OCI-LY1 (cell line): ENCODE measurements at regions not wholly inside any gene's neighbourhood (a gene's known extent, or its start where the extent isn't known, plus 50 kb on each side); places are given as distances from the start of the nearest gene placed in this dataset.

Experiments used
- H2AFZ ChIP-seq: fragments of 200-600 bp; sonication (generic), shearing (Covaris generic); 2 replicates; pipeline ENCODE4 v1.6.0; 2014; ENCODE audit warnings: antibody characterized with exemption, mild to moderate bottlenecking, low read length
- H3F3A ChIP-seq: fragments of 200-600 bp; sonication (generic), shearing (Covaris generic); 2 replicates; pipeline ENCODE4 v1.6.0; 2014; ENCODE audit warnings: mild to moderate bottlenecking, antibody characterized with exemption, low read length, moderate library complexity; ENCODE audit not compliant: insufficient read depth
- H3K27ac ChIP-seq: fragments of 200-600 bp; sonication (generic); 2 replicates; pipeline ENCODE4 v1.5.1; 2014; ENCODE audit warnings: low read length, mixed run types, mild to moderate bottlenecking, low read depth; ENCODE audit not compliant: poor library complexity, severe bottlenecking
- H3K27me3 ChIP-seq: fragments of 200-600 bp; sonication (generic); 2 replicates; pipeline ENCODE4 v1.6.0; 2014; ENCODE audit warnings: antibody characterized with exemption, mild to moderate bottlenecking, low read length, moderate library complexity; ENCODE audit not compliant: insufficient read depth
- H3K36me3 ChIP-seq: fragments of 200-600 bp; sonication (generic); 2 replicates; pipeline ENCODE4 v1.6.1; 2014; ENCODE audit warnings: mild to moderate bottlenecking, antibody characterized with exemption, low read length, moderate library complexity, mixed read lengths; ENCODE audit not compliant: insufficient read depth
- H3K4me1 ChIP-seq: fragments of 200-600 bp; sonication (generic); 2 replicates; pipeline ENCODE4 v1.5.1; 2014; ENCODE audit warnings: mild to moderate bottlenecking, low read length, moderate library complexity; ENCODE audit not compliant: insufficient read depth, severe bottlenecking
- H3K4me2 ChIP-seq: fragments of 200-600 bp; sonication (generic), shearing (Covaris generic); 2 replicates; pipeline ENCODE4 v1.6.1; 2014; ENCODE audit warnings: low read length
- H3K4me3 ChIP-seq: fragments of 200-600 bp; sonication (generic); 2 replicates; pipeline ENCODE4 v1.5.1; 2014; ENCODE audit warnings: low read length, low read depth, mild to moderate bottlenecking, mixed read lengths; ENCODE audit not compliant: poor library complexity, severe bottlenecking
- H3K79me2 ChIP-seq: fragments of 200-600 bp; shearing (Covaris generic); 2 replicates; pipeline ENCODE4 v1.6.1; 2016; ENCODE audit warnings: mixed run types, low read length, mixed read lengths; ENCODE audit not compliant: insufficient read depth
- H3K9ac ChIP-seq: fragments of 200-600 bp; sonication (generic), shearing (Covaris generic); 2 replicates; pipeline ENCODE4 v1.6.1; 2014; ENCODE audit warnings: mild to moderate bottlenecking, low read length, mixed read lengths
- H3K9me2 ChIP-seq: fragments of 200-600 bp; sonication (generic), shearing (Covaris generic); 2 replicates; pipeline ENCODE4 v1.6.1; 2014; ENCODE audit warnings: low read depth, mild to moderate bottlenecking, low read length, mixed read lengths
- H3K9me3 ChIP-seq: fragments of 200-600 bp; shearing (Covaris generic); 2 replicates; pipeline ENCODE4 v1.6.1; 2014; ENCODE audit warnings: low read length, mixed read lengths
- H4K20me1 ChIP-seq: fragments of 200-600 bp; sonication (generic), shearing (Covaris generic); 2 replicates; pipeline ENCODE4 v1.6.0; 2016; ENCODE audit warnings: mild to moderate bottlenecking, low read length; ENCODE audit not compliant: insufficient read depth
- CTCF ChIP-seq: fragments of 200-600 bp; sonication (generic), shearing (Covaris generic); IDR thresholded peaks from 2 replicates; pipeline ENCODE4 v1.5.1; 2017; ENCODE audit warnings: mild to moderate bottlenecking, antibody characterized with exemption, low read length, moderate library complexity, mixed read lengths
- EZH2 ChIP-seq: fragments of 200-600 bp; sonication (generic), shearing (Covaris generic); IDR thresholded peaks from 2 replicates; pipeline ENCODE4 v1.8.0; 2017; ENCODE audit warnings: borderline replicate concordance, mixed run types, mild to moderate bottlenecking, antibody characterized with exemption, low read length, moderate library complexity, mixed read lengths

- H3K9me3 ChIP-seq: no peaks in the 10 kb centered on the region
- no peaks in the 10 kb centered on the region for H4K20me1 ChIP-seq
- no peaks in the 10 kb centered on the region for H3K79me2 ChIP-seq
- H3K4me2 ChIP-seq: no peak overlapping the region
- no peaks in the 10 kb centered on the region for H3F3A ChIP-seq
- no peaks in the 10 kb centered on the region for H3K4me1 ChIP-seq
- no peak overlapping the region for H3K4me3 ChIP-seq
- no peaks in the 10 kb centered on the region for H3K9me2 ChIP-seq
- no peak for TF ChIP-seq EZH2
- no peak for TF ChIP-seq CTCF
- no peak overlapping the region for H3K9ac ChIP-seq
- H3K27ac ChIP-seq: no peak overlapping the region
- no peaks in the 10 kb centered on the region for H3K36me3 ChIP-seq
- H2AFZ ChIP-seq: no peak overlapping the region
- H3K27me3 ChIP-seq: 0 out of 2 replicates have a peak, but pooled peaks cover 3% of the 10 kb centered on the region
Observed at GRCh38 chr3:13135251-13135810, 62.1 kb upstream of the IQSEC1 start.

GRCh38 chr3:13134879-13135206 is 61.6 kb upstream of the IQSEC1 start:
- H4K20me1 ChIP-seq: no peaks in the 10 kb centered on the region
- H3K4me3 ChIP-seq: no peak overlapping the region
- H3F3A ChIP-seq: no peaks in the 10 kb centered on the region
- no peaks in the 10 kb centered on the region for H3K79me2 ChIP-seq
- no peaks in the 10 kb centered on the region for H3K9me3 ChIP-seq
- H3K4me2 ChIP-seq: no peak overlapping the region
- no peaks in the 10 kb centered on the region for H3K4me1 ChIP-seq
- H3K36me3 ChIP-seq: no peaks in the 10 kb centered on the region
- H3K9ac ChIP-seq: no peak overlapping the region
- H3K27me3 ChIP-seq: 0 out of 2 replicates have a peak, but pooled peaks cover 3% of the 10 kb centered on the region
- no peak overlapping the region for H3K27ac ChIP-seq
- TF ChIP-seq CTCF (no peak), EZH2 (no peak)
- no peak overlapping the region for H2AFZ ChIP-seq
- H3K9me2 ChIP-seq: no peaks in the 10 kb centered on the region

- Histone ChIP-seq H3K79me2 (no peaks in the 10 kb centered on the region), H3K9me3 (no peaks in the 10 kb centered on the region), H4K20me1 (no peaks in the 10 kb centered on the region), H3K36me3 (no peaks in the 10 kb centered on the region), H3K9me2 (no peaks in the 10 kb centered on the region), H3K27ac (no peak overlapping the region), H3F3A (no peaks in the 10 kb centered on the region), H3K9ac (no peak overlapping the region), H3K4me2 (no peak overlapping the region), H3K4me1 (no peaks in the 10 kb centered on the region), H2AFZ (no peak overlapping the region), H3K27me3 (0 out of 2 replicates have a peak, but pooled peaks cover 3% of the 10 kb centered on the region), H3K4me3 (no peak overlapping the region)
- TF ChIP-seq CTCF: no peak
- no peak for TF ChIP-seq EZH2
Observed at GRCh38 chr3:13134166-13134878, 61.1 kb upstream of the IQSEC1 start.
